ENCODE measurements at regions not wholly inside any gene's neighbourhood (a gene's known extent, or its start where the extent isn't known, plus 50 kb on each side); places are given as distances from the start of the nearest gene placed in this dataset.
A peak's percentile ranks its signal among the peaks of the same experiment; 100 is the strongest.
"Not testable (repeated sequence)": the region's sequence is repeated elsewhere in the genome, so short reads cannot be mapped to it uniquely, and the experiment has no call there.

DNA sequence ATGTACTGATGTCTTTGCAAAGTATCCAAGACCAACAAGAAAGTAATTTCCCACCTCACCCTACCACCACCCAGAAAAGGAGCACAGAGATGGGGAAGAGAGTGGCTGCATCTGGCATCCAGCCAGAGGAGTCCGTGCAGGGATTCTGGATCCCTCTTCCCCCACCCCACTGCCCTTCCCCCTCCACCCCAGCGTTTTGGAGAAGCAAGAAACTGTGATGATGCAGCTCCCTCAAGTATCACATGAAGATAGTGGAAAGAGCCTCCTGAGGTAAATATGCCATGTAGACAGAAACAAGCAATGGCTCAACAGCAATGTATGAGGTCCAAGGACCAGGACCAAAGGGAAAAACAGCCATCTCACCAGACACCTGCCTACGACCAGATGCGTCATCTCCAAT lies 153.8 kb downstream of the DEPDC1B start:
- DNase-seq (ENCODE audit: low read depth in 2 of 2), result no peak

GRCh38 chr5:60545551-60545950 lies 154.4 kb downstream of the DEPDC1B start:
- no peak for DNase-seq (ENCODE audit: low read depth in 2 of 2)

GRCh38 chr5:60544142-60544541 lies 155.8 kb downstream of the DEPDC1B start:
- no peak for DNase-seq (ENCODE audit: low read depth in 2 of 2)

GRCh38 chr5:60541980-60542379 lies 158.0 kb downstream of the DEPDC1B start:
- DNase-seq (ENCODE audit: low read depth in 2 of 2), result no peak

- peak; percentile 27 to 37 for DNase-seq (ENCODE audit: low read depth in 2 of 2)
These were observed 158.8 kb downstream of the DEPDC1B start for GRCh38 chr5:60540856-60541805.

GRCh38 chr5:60538955-60539866 lies 160.8 kb downstream of the DEPDC1B start:
- DNase-seq (ENCODE audit: low read depth in 2 of 2), result no peak

DNA sequence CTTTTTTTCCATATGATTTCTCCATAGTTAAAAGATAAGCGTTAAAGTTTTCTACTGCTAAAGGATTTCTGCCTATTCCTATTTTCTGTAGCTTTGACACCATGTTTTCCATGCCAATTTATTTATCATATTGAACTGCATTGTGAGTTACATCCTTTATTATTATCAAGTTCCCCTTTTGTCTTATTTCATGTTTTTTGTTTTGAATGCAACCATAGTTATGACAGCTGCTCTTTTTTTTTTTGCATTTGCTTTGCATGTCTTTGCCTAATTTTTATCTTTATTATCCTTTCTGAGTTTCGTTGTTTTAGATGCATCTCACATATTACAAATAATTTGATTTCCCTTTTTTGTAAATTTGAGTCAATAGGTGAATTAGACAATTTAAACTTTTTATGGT lies 161.5 kb downstream of the DEPDC1B start:
- no peak for DNase-seq (ENCODE audit: low read depth in 2 of 2)

DNA sequence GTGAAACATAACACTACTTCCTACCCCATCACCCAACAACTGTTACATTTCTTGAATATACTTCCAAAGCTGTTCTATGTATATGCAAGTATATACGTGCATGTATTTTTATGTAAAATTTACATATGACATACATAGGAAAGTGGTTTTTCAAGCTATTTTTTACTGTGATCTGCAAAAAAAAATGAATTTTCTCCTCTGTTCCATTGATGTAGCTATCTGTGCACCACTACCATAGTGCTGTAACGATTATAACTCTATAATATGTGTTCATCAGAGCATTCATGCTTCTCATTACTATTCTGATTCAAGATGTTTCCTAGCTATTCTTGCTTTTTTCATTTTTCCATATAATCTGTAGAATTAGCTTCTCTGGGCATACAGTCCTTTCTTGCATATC lies 164.0 kb downstream of the DEPDC1B start:
- no peak for DNase-seq (ENCODE audit: low read depth in 2 of 2)

GRCh38 chr5:60535198-60535597 lies 164.8 kb downstream of the DEPDC1B start:
- DNase-seq (ENCODE audit: low read depth in 2 of 2), result no peak

DNA sequence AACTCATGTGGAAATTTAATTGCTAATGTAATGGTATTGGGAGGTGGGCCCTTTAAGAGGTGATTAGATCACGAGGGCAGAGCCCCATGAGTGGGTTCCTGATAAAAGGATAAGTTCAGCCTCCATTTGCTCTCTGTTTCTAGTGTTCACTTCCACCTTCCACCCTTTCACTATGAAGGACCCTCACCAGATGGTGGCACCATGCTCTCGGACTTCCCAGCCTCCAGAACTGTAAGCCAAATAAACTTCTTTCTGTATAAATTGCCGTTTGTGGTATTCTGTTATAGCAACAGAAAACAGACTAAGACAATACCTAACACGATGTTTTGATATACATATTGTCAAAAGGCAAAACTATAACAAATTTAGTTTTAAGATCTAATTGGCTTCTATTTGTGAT lies 166.2 kb downstream of the DEPDC1B start:
- DNase-seq (ENCODE audit: low read depth in 2 of 2), result no peak

DNA sequence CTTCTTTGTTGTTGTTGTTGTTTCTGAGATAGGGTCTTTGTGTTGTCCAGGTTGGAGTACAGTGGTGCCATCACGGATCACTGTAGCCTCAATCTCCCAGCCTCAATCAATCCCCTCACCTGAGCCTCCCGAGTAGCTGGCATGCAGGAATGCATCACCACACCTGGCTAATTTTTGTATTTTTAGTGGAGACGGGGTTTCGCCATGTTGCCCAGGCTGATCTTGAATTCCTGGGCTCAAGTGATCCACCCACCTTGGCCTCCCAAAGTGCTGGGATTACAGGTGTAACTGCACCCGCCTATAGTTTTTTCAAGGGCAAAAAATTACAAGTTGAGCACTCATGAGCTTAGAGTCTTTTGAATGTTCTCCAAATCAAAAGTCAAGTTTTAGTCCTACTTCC lies 167.2 kb downstream of the DEPDC1B start:
- not testable (repeated sequence) for DNase-seq (ENCODE audit: low read depth in 2 of 2)

GRCh38 chr5:60530144-60530848 lies 169.7 kb downstream of the DEPDC1B start:
- not testable (repeated sequence) for DNase-seq (ENCODE audit: low read depth in 2 of 2)

- no peak for DNase-seq (ENCODE audit: low read depth in 2 of 2)
These were observed 171.0 kb downstream of the DEPDC1B start for GRCh38 chr5:60529001-60529400.

- no peak for DNase-seq (ENCODE audit: low read depth in 2 of 2)
These were observed 172.9 kb downstream of the DEPDC1B start for GRCh38 chr5:60527072-60527471.

DNA sequence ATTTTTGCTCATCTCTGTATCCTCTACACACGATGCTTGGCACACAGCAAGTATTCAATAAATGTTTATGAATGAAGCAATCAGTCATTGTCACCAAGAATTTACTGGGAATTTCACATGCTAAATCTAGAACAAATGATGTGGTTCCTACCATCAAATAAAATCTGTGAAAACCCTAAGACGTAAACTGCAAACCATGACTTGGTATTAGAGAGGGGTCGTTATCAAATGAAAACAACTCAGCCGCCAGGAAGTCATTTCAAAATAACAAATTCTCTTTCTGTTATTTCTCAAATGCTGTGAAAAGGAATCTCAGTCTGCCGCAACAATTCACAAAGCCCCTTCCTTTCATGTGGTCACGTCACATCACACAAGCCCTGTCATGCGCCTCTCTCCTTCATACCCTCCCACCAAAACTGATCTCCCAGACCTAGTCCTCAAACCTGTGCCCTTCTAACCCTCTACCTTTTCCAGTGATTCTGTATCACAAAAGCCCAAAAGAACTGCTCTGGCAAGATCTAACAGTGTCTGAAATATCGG lies 173.6 kb downstream of the DEPDC1B start:
- no peak for DNase-seq (ENCODE audit: low read depth in 2 of 2)

DNA sequence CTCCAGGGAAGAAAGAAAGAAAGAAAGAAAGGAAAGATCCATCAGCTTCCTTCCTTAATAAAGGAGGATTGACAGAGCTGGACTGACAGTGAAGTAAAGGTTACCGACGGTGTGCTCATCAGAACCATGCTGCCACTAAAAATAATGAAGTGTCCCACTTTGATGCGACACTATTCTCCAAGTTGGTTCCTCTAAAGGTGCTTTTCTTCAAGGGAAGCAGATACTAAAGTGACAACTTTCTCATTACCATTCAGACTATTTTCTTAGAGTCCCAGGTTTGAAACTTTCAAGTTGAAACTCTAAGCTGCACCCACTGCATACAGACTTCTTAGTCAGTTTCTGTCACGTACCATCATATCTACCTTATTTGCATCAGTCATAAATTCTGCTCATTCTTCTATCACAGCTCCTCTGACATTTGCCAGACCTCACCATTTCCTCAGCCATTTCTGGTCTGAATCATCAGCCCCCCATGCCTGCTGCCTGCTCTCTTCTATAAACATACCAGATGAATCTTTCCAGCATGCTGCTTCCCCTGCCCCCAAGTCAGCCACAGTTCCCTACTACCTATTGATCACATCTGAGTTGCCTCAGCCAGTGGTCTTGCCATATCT lies 177.6 kb downstream of the DEPDC1B start:
- DNase-seq (ENCODE audit: low read depth in 2 of 2), result peak; percentile 32 to 54

- no peak for DNase-seq (ENCODE audit: low read depth in 2 of 2)
These were observed 178.3 kb downstream of the DEPDC1B start for GRCh38 chr5:60521376-60522291.

DNA sequence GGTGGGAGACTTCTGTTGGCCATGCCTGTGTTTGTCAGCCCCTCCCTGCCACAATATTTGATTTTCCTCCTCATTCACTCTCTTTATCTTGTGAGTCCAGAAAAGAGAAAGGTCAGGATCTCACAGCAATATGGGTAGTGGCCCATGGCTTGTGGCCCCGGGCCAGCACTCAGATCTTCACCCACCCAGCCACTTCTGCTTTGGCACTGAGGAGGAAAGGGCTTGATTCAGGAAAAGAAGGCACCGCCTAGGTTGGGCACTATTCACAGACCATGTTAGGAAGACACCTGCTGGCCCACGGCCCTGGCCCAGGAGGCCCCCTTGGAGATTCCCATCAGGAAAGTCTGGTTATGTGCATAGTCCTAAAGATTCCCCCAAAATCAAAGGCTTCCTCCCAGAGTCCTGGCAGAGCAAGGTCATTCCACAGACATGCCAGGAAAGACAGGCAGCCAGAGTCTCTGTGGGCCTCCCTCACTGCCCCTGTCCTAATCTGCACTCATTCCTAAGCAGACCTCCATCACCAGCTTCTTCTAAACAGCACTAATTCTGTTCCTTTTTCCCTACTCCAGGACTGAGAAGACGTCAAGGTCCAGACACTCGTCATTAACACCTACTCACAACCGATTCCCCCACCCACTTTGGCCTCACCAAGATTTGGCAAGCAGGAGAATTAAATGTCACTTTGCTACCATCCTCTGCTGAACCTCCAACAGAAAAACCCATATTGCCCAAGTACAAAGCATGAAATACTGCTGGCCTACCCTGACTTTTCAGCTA lies 179.3 kb downstream of the DEPDC1B start:
- DNase-seq (ENCODE audit: low read depth in 2 of 2), result no peak

GRCh38 chr5:60519372-60519771 lies 180.6 kb downstream of the DEPDC1B start:
- DNase-seq (ENCODE audit: low read depth in 2 of 2), result no peak

All from fibroblast of skin of left quadriceps (primary cell).